ENCODE measurements at regions not wholly inside any gene's neighbourhood (a gene's known extent, or its start where the extent isn't known, plus 50 kb on each side); places are given as distances from the start of the nearest gene placed in this dataset.

DNA sequence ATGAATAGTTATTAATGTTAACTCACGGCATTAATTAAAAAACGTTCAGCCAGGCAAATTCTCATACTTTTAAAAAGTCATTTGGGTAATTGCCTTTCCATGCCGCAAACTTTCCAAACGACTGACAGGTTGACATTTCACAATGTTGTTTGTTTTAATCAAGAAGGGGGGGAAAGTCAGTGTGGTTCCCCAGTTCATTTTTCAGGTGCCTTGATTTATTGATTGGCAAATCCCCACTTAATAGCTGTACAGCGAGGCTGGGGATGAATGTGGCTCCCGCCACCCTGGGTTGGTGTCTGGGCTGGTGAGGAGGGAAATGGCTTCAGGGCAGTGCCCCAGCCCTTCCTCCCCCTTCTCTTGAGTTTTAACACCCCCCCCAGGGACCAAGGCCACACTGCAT is 318.0 kb downstream of the SOX9 start:
- H3K9me1 ChIP-seq (replicated peaks; ENCODE audit: control insufficient read depth, extremely low read depth, insufficient read depth, low read length): no peaks in the 10 kb centered on the region
- intact Hi-C loops (cut with micrococcal nuclease) (no loop called here), dilution Hi-C loops (cut with MboI; ENCODE audit: extremely low pct_ligation_motif_present, low sequenced_read_pairs) (no loop called here)
- H3K4me3 ChIP-seq (replicated peaks in 1 of 3; ENCODE audit: insufficient read depth in 1 of 3, low read depth in 1 of 3, low read length in 3 of 3): no peak overlapping the region
- H3K79me2 ChIP-seq (ENCODE audit: control insufficient read depth, insufficient read depth, low read length): no peaks in the 10 kb centered on the region
- ChIA-PET CTCF (no interaction called here), POLR2A (no interaction called here)
- H3K4me2 ChIP-seq (ENCODE audit: insufficient read depth, low read length): no peak overlapping the region
- TF ChIP-seq, protein P1, sequence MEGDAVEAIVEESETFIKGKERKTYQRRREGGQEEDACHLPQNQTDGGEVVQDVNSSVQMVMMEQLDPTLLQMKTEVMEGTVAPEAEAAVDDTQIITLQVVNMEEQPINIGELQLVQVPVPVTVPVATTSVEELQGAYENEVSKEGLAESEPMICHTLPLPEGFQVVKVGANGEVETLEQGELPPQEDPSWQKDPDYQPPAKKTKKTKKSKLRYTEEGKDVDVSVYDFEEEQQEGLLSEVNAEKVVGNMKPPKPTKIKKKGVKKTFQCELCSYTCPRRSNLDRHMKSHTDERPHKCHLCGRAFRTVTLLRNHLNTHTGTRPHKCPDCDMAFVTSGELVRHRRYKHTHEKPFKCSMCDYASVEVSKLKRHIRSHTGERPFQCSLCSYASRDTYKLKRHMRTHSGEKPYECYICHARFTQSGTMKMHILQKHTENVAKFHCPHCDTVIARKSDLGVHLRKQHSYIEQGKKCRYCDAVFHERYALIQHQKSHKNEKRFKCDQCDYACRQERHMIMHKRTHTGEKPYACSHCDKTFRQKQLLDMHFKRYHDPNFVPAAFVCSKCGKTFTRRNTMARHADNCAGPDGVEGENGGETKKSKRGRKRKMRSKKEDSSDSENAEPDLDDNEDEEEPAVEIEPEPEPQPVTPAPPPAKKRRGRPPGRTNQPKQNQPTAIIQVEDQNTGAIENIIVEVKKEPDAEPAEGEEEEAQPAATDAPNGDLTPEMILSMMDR (IDR thresholded peaks at IDR 0.05; ENCODE audit: extremely low read depth in 1 of 2, insufficient read depth in 1 of 2, low read depth in 1 of 2, low read length in 2 of 2): no peak
- TF ChIP-seq GATA2 (IDR thresholded peaks at IDR 0.05; ENCODE audit: insufficient read depth, insufficient read length, low read depth, low read length) (no peak), EZH2 (IDR thresholded peaks at IDR 0.05; ENCODE audit: borderline replicate concordance, low read depth, low read length, severe bottlenecking) (no peak), MYC (IDR thresholded peaks at IDR 0.05; ENCODE audit: low read depth, low read length) (no peak), FOS (IDR thresholded peaks at IDR 0.05; ENCODE audit: borderline replicate concordance, insufficient read depth, low read length) (no peak), POLR2AphosphoS5 (IDR thresholded peaks at IDR 0.05; ENCODE audit: insufficient read depth, low read depth, low read length) (no peak), JUN (IDR thresholded peaks at IDR 0.05; ENCODE audit: borderline replicate concordance, insufficient read depth, insufficient read length, low read depth) (no peak), POLR2A (IDR thresholded peaks at IDR 0.05; ENCODE audit: low read depth, low read length) (no peak)
- TF ChIP-seq, protein P2, sequence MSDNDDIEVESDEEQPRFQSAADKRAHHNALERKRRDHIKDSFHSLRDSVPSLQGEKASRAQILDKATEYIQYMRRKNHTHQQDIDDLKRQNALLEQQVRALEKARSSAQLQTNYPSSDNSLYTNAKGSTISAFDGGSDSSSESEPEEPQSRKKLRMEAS (IDR thresholded peaks at IDR 0.05; ENCODE audit: insufficient read depth, insufficient read length): no peak
- H3K9me3 ChIP-seq (replicated peaks; ENCODE audit: control insufficient read depth, insufficient read depth, low read length): no peaks in the 10 kb centered on the region
- H3K27me3 ChIP-seq (ENCODE audit: control insufficient read depth in 2 of 2, insufficient read depth in 2 of 2, low read length in 2 of 2): no peaks in the 10 kb centered on the region
- no peak overlapping the region for H3K9ac ChIP-seq (replicated peaks; ENCODE audit: extremely low read depth, insufficient read depth, low read length)
- no peak overlapping the region for H3K27ac ChIP-seq (ENCODE audit: insufficient read depth, low read depth, low read length)
- no peak for DNase-seq (ENCODE audit: low read depth, low spot score)
- H2AFZ ChIP-seq (ENCODE audit: low read depth, low read length): no peak overlapping the region
- H3K4me1 ChIP-seq (ENCODE audit: control insufficient read depth, extremely low read depth, insufficient read depth, low read length): no peaks in the 10 kb centered on the region
- no peaks in the 10 kb centered on the region for H3K36me3 ChIP-seq (ENCODE audit: control insufficient read depth in 2 of 2, extremely low read depth in 1 of 2, insufficient read depth in 2 of 2, low read length in 2 of 2)
- no peaks in the 10 kb centered on the region for H4K20me1 ChIP-seq (replicated peaks; ENCODE audit: control insufficient read depth, extremely low read depth, insufficient read depth, low read length)
- no peak for FAIRE-seq
- BruUV-seq (replicated peaks): no TSS peak
